Neural progenitor cell (in vitro differentiated cells): ENCODE measurements at regions not wholly inside any gene's neighbourhood (a gene's known extent, or its start where the extent isn't known, plus 50 kb on each side); places are given as distances from the start of the nearest gene placed in this dataset.

Experiments
- CTCF ChIP-seq: fragments of 200-600 bp; sonication (generic); IDR thresholded peaks from 2 replicates; pipeline ENCODE4 v1.5.1; 2017; ENCODE audit warnings: antibody characterized with exemption, mild to moderate bottlenecking
- EZH2 ChIP-seq: fragments of 200-600 bp; sonication (generic); IDR thresholded peaks from 2 replicates; pipeline ENCODE4 v1.6.1; 2017; ENCODE audit warnings: antibody characterized with exemption, mild to moderate bottlenecking, moderate library complexity

GRCh38 chr13:58587183-58587582 lies 955.6 kb downstream of the PCDH17 start:
- TF ChIP-seq CTCF (no peak), EZH2 (no peak)
